ENCODE measurements at regions not wholly inside any gene's neighbourhood (a gene's known extent, or its start where the extent isn't known, plus 50 kb on each side); places are given as distances from the start of the nearest gene placed in this dataset.

GRCh38 chr13:29917650-29918049, 67.2 kb upstream of the UBL3 start:
- no TSS peak for BruUV-seq (replicated peaks)
- Histone ChIP-seq H3K27me3 (replicated peaks; ENCODE audit: insufficient read depth, low read depth, low read length, poor library complexity) (no peaks in the 10 kb centered on the region), H3K9me3 (ENCODE audit: low read depth, low read length, poor library complexity, severe bottlenecking) (no peaks in the 10 kb centered on the region), H3K4me3 (ENCODE audit: low read depth, low read length, poor library complexity, severe bottlenecking) (no peak overlapping the region), H3K27ac (ENCODE audit: low read depth, low read length, poor library complexity, severe bottlenecking) (no peak overlapping the region), H3K4me1 (ENCODE audit: insufficient read depth, low read length, poor library complexity, severe bottlenecking) (no peaks in the 10 kb centered on the region), H3K36me3 (ENCODE audit: insufficient read depth, low read length, poor library complexity, severe bottlenecking) (no peaks in the 10 kb centered on the region)
- DNase-seq (ENCODE audit: low spot score) = no peak
- POLR2A ChIA-PET (ENCODE audit: low non-redundant PET) = no interaction called here
- intact Hi-C loops (cut with micrococcal nuclease; ENCODE audit: unreplicated experiment) = no loop called here
- TF ChIP-seq EZH2 (IDR thresholded peaks at IDR 0.05; ENCODE audit: borderline replicate concordance, low read depth, low read length, poor library complexity, severe bottlenecking) (no peak), CTCF (conservative IDR thresholded peaks at IDR 0.05; ENCODE audit: low read depth, low read length) (no peak)
- CTCF ChIA-PET = no interaction called here

- intact Hi-C loops (cut with micrococcal nuclease; ENCODE audit: unreplicated experiment) = no loop called here
- ChIA-PET POLR2A (ENCODE audit: low non-redundant PET) (no interaction called here), CTCF (no interaction called here)
- Histone ChIP-seq H3K27me3 (replicated peaks; ENCODE audit: insufficient read depth, low read depth, low read length, poor library complexity) (no peaks in the 10 kb centered on the region), H3K9me3 (ENCODE audit: low read depth, low read length, poor library complexity, severe bottlenecking) (no peaks in the 10 kb centered on the region), H3K4me3 (ENCODE audit: low read depth, low read length, poor library complexity, severe bottlenecking) (no peak overlapping the region), H3K27ac (ENCODE audit: low read depth, low read length, poor library complexity, severe bottlenecking) (no peak overlapping the region), H3K4me1 (ENCODE audit: insufficient read depth, low read length, poor library complexity, severe bottlenecking) (no peaks in the 10 kb centered on the region), H3K36me3 (ENCODE audit: insufficient read depth, low read length, poor library complexity, severe bottlenecking) (no peaks in the 10 kb centered on the region)
- DNase-seq (ENCODE audit: low spot score) = no peak
- BruUV-seq (replicated peaks) = no TSS peak
- TF ChIP-seq EZH2 (IDR thresholded peaks at IDR 0.05; ENCODE audit: borderline replicate concordance, low read depth, low read length, poor library complexity, severe bottlenecking) = no peak
- TF ChIP-seq CTCF (conservative IDR thresholded peaks at IDR 0.05; ENCODE audit: low read depth, low read length) = no peak
Observed at GRCh38 chr13:29914581-29914980, 64.2 kb upstream of the UBL3 start.

- H3K4me1 ChIP-seq (ENCODE audit: insufficient read depth, low read length, poor library complexity, severe bottlenecking) = peaks cover 5% of the 10 kb centered on the region
- H3K4me3 ChIP-seq (ENCODE audit: low read depth, low read length, poor library complexity, severe bottlenecking) = no peak overlapping the region
- no peaks in the 10 kb centered on the region for H3K36me3 ChIP-seq (ENCODE audit: insufficient read depth, low read length, poor library complexity, severe bottlenecking)
- no peak overlapping the region for H3K27ac ChIP-seq (ENCODE audit: low read depth, low read length, poor library complexity, severe bottlenecking)
- ChIA-PET POLR2A (ENCODE audit: low non-redundant PET) (no interaction called here), CTCF (no interaction called here)
- H3K27me3 ChIP-seq (replicated peaks; ENCODE audit: insufficient read depth, low read depth, low read length, poor library complexity) = no peaks in the 10 kb centered on the region
- no peak for DNase-seq (ENCODE audit: low spot score)
- BruUV-seq (replicated peaks) = no TSS peak
- TF ChIP-seq CTCF (conservative IDR thresholded peaks at IDR 0.05; ENCODE audit: low read depth, low read length) (no peak), EZH2 (IDR thresholded peaks at IDR 0.05; ENCODE audit: borderline replicate concordance, low read depth, low read length, poor library complexity, severe bottlenecking) (no peak)
- H3K9me3 ChIP-seq (ENCODE audit: low read depth, low read length, poor library complexity, severe bottlenecking) = no peaks in the 10 kb centered on the region
- intact Hi-C loops (cut with micrococcal nuclease; ENCODE audit: unreplicated experiment) = no loop called here
Observed at GRCh38 chr13:29911781-29912418, 61.5 kb upstream of the UBL3 start.
